NCI-H2171 (cell line): ENCODE measurements at regions not wholly inside any gene's neighbourhood (a gene's known extent, or its start where the extent isn't known, plus 50 kb on each side); places are given as distances from the start of the nearest gene placed in this dataset.

Source experiments
- DNase-seq: peaks from one replicate; lab custom pipeline; 2025; lab: John Stamatoyannopoulos, UW

GRCh38 chr13:75938811-75939560 is 302.9 kb downstream of the LMO7 start:
- no peak for DNase-seq

- DNase-seq = no peak
Measured at GRCh38 chr13:75936791-75937190, 300.7 kb downstream of the LMO7 start.

- DNase-seq = no peak
Measured at GRCh38 chr13:75935805-75936204, 299.7 kb downstream of the LMO7 start.

- no peak for DNase-seq
Measured at GRCh38 chr13:75934889-75935288, 298.8 kb downstream of the LMO7 start.

GRCh38 chr13:75932636-75933035 is 296.5 kb downstream of the LMO7 start:
- no peak for DNase-seq

GRCh38 chr13:75931116-75931515 is 295.0 kb downstream of the LMO7 start:
- no peak for DNase-seq

GRCh38 chr13:75929076-75929475 is 292.9 kb downstream of the LMO7 start:
- DNase-seq = no peak

GRCh38 chr13:75927183-75927669 is 291.1 kb downstream of the LMO7 start:
- no peak for DNase-seq

- DNase-seq = no peak
Measured at GRCh38 chr13:75920536-75920935, 284.4 kb downstream of the LMO7 start.

GRCh38 chr13:75919660-75920199 is 283.6 kb downstream of the LMO7 start:
- DNase-seq = no peak

GRCh38 chr13:75915066-75915465 is 278.9 kb downstream of the LMO7 start:
- DNase-seq = no peak

- DNase-seq = no peak
Measured at GRCh38 chr13:75913925-75914324, 277.8 kb downstream of the LMO7 start.

- no peak for DNase-seq
Measured at GRCh38 chr13:75910591-75910990, 274.5 kb downstream of the LMO7 start.
